Nephron (organoid): ENCODE measurements at regions not wholly inside any gene's neighbourhood (a gene's known extent, or its start where the extent isn't known, plus 50 kb on each side); places are given as distances from the start of the nearest gene placed in this dataset.

Experiments
- H3K27ac Mint-ChIP-seq, 3 experiments: 2 replicates each; pipeline ENCODE4 v1.8.0; 2020; ENCODE audit warnings: mixed read lengths in 3 of 3, mild to moderate bottlenecking in 2 of 3, moderate library complexity in 1 of 3
- H3K27me3 Mint-ChIP-seq: 2 replicates; pipeline ENCODE4 v1.8.0; 2021; ENCODE audit warnings: low read depth, mild to moderate bottlenecking, moderate library complexity, mixed read lengths
- H3K36me3 Mint-ChIP-seq: 2 replicates; pipeline ENCODE4 v1.8.0; 2020; ENCODE audit warnings: low read depth, mixed read lengths
- H3K4me1 Mint-ChIP-seq: 2 replicates; pipeline ENCODE4 v1.8.0; 2020; ENCODE audit warnings: mixed read lengths
- H3K4me3 Mint-ChIP-seq, 3 experiments: 2 replicates each; pipeline ENCODE4 v1.8.0; 2020; ENCODE audit warnings: mild to moderate bottlenecking in 3 of 3, mixed read lengths in 3 of 3, moderate library complexity in 2 of 3
- H3K9me3 Mint-ChIP-seq: 2 replicates; pipeline ENCODE4 v1.8.0; 2020; ENCODE audit warnings: mixed read lengths
- CTCF ChIP-seq, 3 experiments: fragments of 200-600 bp; sonication (generic); IDR thresholded peaks; one replicate each; pipeline ENCODE4 v1.5.0; 2021; ENCODE audit warnings: antibody characterized with exemption in 3 of 3; ENCODE audit not compliant: unreplicated experiment in 3 of 3

- TF ChIP-seq CTCF (IDR thresholded peaks at IDR 0.05; ENCODE audit: unreplicated experiment in 3 of 3): no peak
- Mint-ChIP-seq H3K27ac (no peak overlapping the region), H3K27me3 (no peaks in the 10 kb centered on the region), H3K4me3 (no peak overlapping the region), H3K9me3 (peaks cover 18% of the 10 kb centered on the region), H3K4me1 (no peaks in the 10 kb centered on the region), H3K36me3 (no peaks in the 10 kb centered on the region)
These were observed 281.0 kb upstream of the NECTIN3 start for GRCh38 chr3:110790631-110791030.

GRCh38 chr3:110791995-110792686 lies 279.5 kb upstream of the NECTIN3 start:
- H3K4me3 Mint-ChIP-seq: no peak overlapping the region
- no peaks in the 10 kb centered on the region for H3K4me1 Mint-ChIP-seq
- no peak for TF ChIP-seq CTCF (IDR thresholded peaks at IDR 0.05; ENCODE audit: unreplicated experiment in 3 of 3)
- H3K27ac Mint-ChIP-seq: no peak overlapping the region
- H3K9me3 Mint-ChIP-seq: peaks cover 10% of the 10 kb centered on the region
- H3K36me3 Mint-ChIP-seq: no peaks in the 10 kb centered on the region
- no peaks in the 10 kb centered on the region for H3K27me3 Mint-ChIP-seq

GRCh38 chr3:110793611-110794010 lies 278.0 kb upstream of the NECTIN3 start:
- no peaks in the 10 kb centered on the region for H3K36me3 Mint-ChIP-seq
- no peak overlapping the region for H3K27ac Mint-ChIP-seq
- no peaks in the 10 kb centered on the region for H3K4me1 Mint-ChIP-seq
- no peaks in the 10 kb centered on the region for H3K27me3 Mint-ChIP-seq
- H3K4me3 Mint-ChIP-seq: no peak overlapping the region
- peaks cover 1% of the 10 kb centered on the region for H3K9me3 Mint-ChIP-seq
- no peak for TF ChIP-seq CTCF (IDR thresholded peaks at IDR 0.05; ENCODE audit: unreplicated experiment in 3 of 3)

- Mint-ChIP-seq H3K9me3 (no peaks in the 10 kb centered on the region), H3K27ac (no peak overlapping the region), H3K27me3 (no peaks in the 10 kb centered on the region)
These were observed 276.5 kb upstream of the NECTIN3 start for GRCh38 chr3:110795163-110795562.

GRCh38 chr3:110799271-110799670 lies 272.3 kb upstream of the NECTIN3 start:
- H3K27ac Mint-ChIP-seq: no peak overlapping the region
- no peak for TF ChIP-seq CTCF (IDR thresholded peaks at IDR 0.05; ENCODE audit: unreplicated experiment in 3 of 3)
- H3K4me1 Mint-ChIP-seq: no peaks in the 10 kb centered on the region
- H3K27me3 Mint-ChIP-seq: no peaks in the 10 kb centered on the region
- no peaks in the 10 kb centered on the region for H3K36me3 Mint-ChIP-seq
- H3K4me3 Mint-ChIP-seq: no peak overlapping the region
- no peaks in the 10 kb centered on the region for H3K9me3 Mint-ChIP-seq

More at GRCh38 chr3:110795163-110795562, 276.5 kb upstream of the NECTIN3 start:
- Mint-ChIP-seq H3K36me3 (no peaks in the 10 kb centered on the region), H3K4me1 (no peaks in the 10 kb centered on the region), H3K4me3 (no peak overlapping the region)
- no peak for TF ChIP-seq CTCF (IDR thresholded peaks at IDR 0.05; ENCODE audit: unreplicated experiment in 3 of 3)

GRCh38 chr3:110804856-110805255 lies 266.8 kb upstream of the NECTIN3 start:
- Mint-ChIP-seq H3K9me3 (no peaks in the 10 kb centered on the region), H3K27ac (no peak overlapping the region), H3K36me3 (no peaks in the 10 kb centered on the region), H3K27me3 (no peaks in the 10 kb centered on the region), H3K4me3 (no peak overlapping the region), H3K4me1 (peaks cover 5% of the 10 kb centered on the region)
- TF ChIP-seq CTCF (IDR thresholded peaks at IDR 0.05; ENCODE audit: unreplicated experiment in 3 of 3): no peak
